H1 (cell line): ENCODE measurements at regions not wholly inside any gene's neighbourhood (a gene's known extent, or its start where the extent isn't known, plus 50 kb on each side); places are given as distances from the start of the nearest gene placed in this dataset.

Experiments used
- CTCF ChIA-PET: fragments of 300-600 bp; sonication (Branson Sonifier 250); formaldehyde crosslinking; loops from one replicate; lab custom pipeline; 2021; ENCODE audit not compliant: partially characterized antibody; lab: Charles Lee
- POLR2A ChIA-PET: fragments of 300-600 bp; sonication (Branson Sonifier 250); formaldehyde crosslinking; loops from one replicate; lab custom pipeline; 2021; ENCODE audit warnings: inconsistent platforms; ENCODE audit not compliant: partially characterized antibody; lab: Charles Lee
- DNase-seq, 2 experiments: peaks; one replicate each; pipeline versions ENCODE4 v3.0.0 to v3.0.0-alpha.2; 2010 to 2022; ENCODE audit warnings: low spot score in 2 of 2, low read depth in 1 of 2, mixed read lengths in 1 of 2
- FAIRE-seq: peaks from 2 replicates; lab custom pipeline; 2011; peaks lifted over from hg19 to GRCh38; lab: Jason Lieb, UNC
- H2AFZ ChIP-seq: 2 replicates; pipeline ENCODE4 v1.8.1; 2012; ENCODE audit warnings: low read length, inconsistent platforms
- H2AK5ac ChIP-seq: 2 replicates; pipeline ENCODE4 v1.6.1; 2013; ENCODE audit warnings: low read depth, low read length
- H2BK120ac ChIP-seq: replicated peaks from 2 replicates; pipeline ENCODE3; 2013; ENCODE audit warnings: low read depth, low read length, inconsistent platforms
- H2BK12ac ChIP-seq: 2 replicates; pipeline ENCODE4 v1.6.1; 2013; ENCODE audit warnings: low read depth, low read length
- H2BK15ac ChIP-seq: 2 replicates; pipeline ENCODE4 v1.6.1; 2013; ENCODE audit warnings: low read length
- H2BK20ac ChIP-seq: 2 replicates; pipeline ENCODE4 v1.6.1; 2013; ENCODE audit warnings: low read length
- H2BK5ac ChIP-seq: 2 replicates; pipeline ENCODE4 v1.6.1; 2013; ENCODE audit warnings: low read depth, low read length
- H3K14ac ChIP-seq: 2 replicates; pipeline ENCODE4 v1.6.1; 2013; ENCODE audit warnings: inconsistent platforms; ENCODE audit not compliant: insufficient read length
- H3K18ac ChIP-seq: 2 replicates; pipeline ENCODE4 v1.6.1; 2013; ENCODE audit warnings: low read length; ENCODE audit errors: extremely low read depth
- H3K23ac ChIP-seq: 2 replicates; pipeline ENCODE4 v1.6.1; 2013; ENCODE audit warnings: inconsistent platforms; ENCODE audit not compliant: insufficient read length
- H3K23me2 ChIP-seq: 2 replicates; pipeline ENCODE4 v1.6.1; 2013; ENCODE audit warnings: low read depth, low read length
- H3K27ac ChIP-seq: 2 replicates; pipeline ENCODE4 v1.6.1; 2011; ENCODE audit warnings: low read depth, low read length, inconsistent platforms
- H3K27me3 ChIP-seq, 4 experiments: replicated peaks in 1 of 4; 1 replicate in 1 of 4; 2 replicates in 3 of 4; pipeline versions ENCODE4 v1.6.1 to v1.8.1; 2011 to 2013; ENCODE audit warnings: low read length in 3 of 4, mild to moderate bottlenecking in 3 of 4, inconsistent platforms in 2 of 4, mixed read lengths in 2 of 4, moderate library complexity in 1 of 4; ENCODE audit not compliant: control insufficient read depth in 3 of 4, insufficient read depth in 3 of 4; ENCODE audit errors: extremely low read depth in 1 of 4
- H3K36me3 ChIP-seq, 4 experiments: 2 replicates each; pipeline versions ENCODE4 v1.6.1 to v1.8.1; 2011 to 2013; ENCODE audit warnings: mild to moderate bottlenecking in 4 of 4, low read length in 3 of 4, moderate library complexity in 2 of 4, control low read depth in 1 of 4, inconsistent platforms in 1 of 4; ENCODE audit not compliant: insufficient read depth in 4 of 4, control insufficient read depth in 2 of 4
- H3K4ac ChIP-seq: replicated peaks from 2 replicates; pipeline ENCODE3; 2013; ENCODE audit warnings: low read length, low read depth, mixed read lengths, inconsistent platforms; ENCODE audit not compliant: insufficient read length
- H3K4me1 ChIP-seq, 4 experiments: replicated peaks in 1 of 4; 1 replicate in 1 of 4; 2 replicates in 3 of 4; pipeline versions ENCODE4 v1.6.1 to v1.8.1; 2011 to 2013; ENCODE audit warnings: low read length in 3 of 4, inconsistent platforms in 2 of 4, mixed read lengths in 1 of 4; ENCODE audit not compliant: insufficient read depth in 4 of 4, control insufficient read depth in 3 of 4
- H3K4me2 ChIP-seq, 2 experiments: 2 replicates each; pipeline versions ENCODE4 v1.6.1 to v1.8.1; 2011 to 2013; ENCODE audit warnings: low read depth in 2 of 2, low read length in 2 of 2, control low read depth in 1 of 2, inconsistent platforms in 1 of 2, mild to moderate bottlenecking in 1 of 2; ENCODE audit not compliant: insufficient read depth in 1 of 2
- H3K4me3 ChIP-seq, 4 experiments: fragments of 200-600, 300-600 bp in 1 of 4; sonication (generic), shearing (Covaris generic), sonication (Bioruptor Twin) in 1 of 4; 2 replicates each; pipeline versions ENCODE4 v1.5.1 to v1.8.1; 2011 to 2016; ENCODE audit warnings: low read length in 4 of 4, low read depth in 3 of 4, control low read depth in 2 of 4, inconsistent platforms in 2 of 4, mild to moderate bottlenecking in 2 of 4, mixed read lengths in 1 of 4, moderate library complexity in 1 of 4; ENCODE audit not compliant: insufficient read depth in 2 of 4; ENCODE audit errors: extremely low read depth in 1 of 4
- H3K56ac ChIP-seq: replicated peaks from 2 replicates; pipeline ENCODE3; 2013; ENCODE audit warnings: low read depth, mild to moderate bottlenecking, mixed read lengths, low read length, inconsistent platforms; ENCODE audit not compliant: insufficient read length
- H3K79me1 ChIP-seq: 2 replicates; pipeline ENCODE4 v1.6.1; 2013; ENCODE audit warnings: low read depth, low read length, control low read depth
- H3K79me2 ChIP-seq, 2 experiments: 2 replicates each; pipeline versions ENCODE4 v1.6.1 to v1.8.1; 2012 to 2013; ENCODE audit warnings: low read length in 2 of 2, mild to moderate bottlenecking in 2 of 2, inconsistent platforms in 1 of 2; ENCODE audit not compliant: insufficient read depth in 2 of 2, control insufficient read depth in 1 of 2
- H3K9ac ChIP-seq, 4 experiments: replicated peaks in 1 of 4; 1 replicate in 1 of 4; 2 replicates in 3 of 4; pipeline versions ENCODE4 v1.6.1 to v1.8.1; 2011 to 2013; ENCODE audit warnings: low read depth in 3 of 4, low read length in 3 of 4, control low read depth in 2 of 4, mild to moderate bottlenecking in 2 of 4, moderate library complexity in 2 of 4, inconsistent platforms in 1 of 4; ENCODE audit errors: extremely low read depth in 1 of 4
- H3K9me3 ChIP-seq, 2 experiments: 2 replicates each; pipeline versions ENCODE4 v1.6.1 to v1.8.1; 2012 to 2013; ENCODE audit warnings: mild to moderate bottlenecking in 2 of 2, moderate library complexity in 2 of 2, control low read depth in 1 of 2, inconsistent platforms in 1 of 2, low read depth in 1 of 2, low read length in 1 of 2, mixed read lengths in 1 of 2; ENCODE audit not compliant: insufficient read depth in 2 of 2
- H4K20me1 ChIP-seq, 2 experiments: replicated peaks in 1 of 2; 2 replicates each; pipeline versions ENCODE3 to v1.8.1; 2011 to 2013; ENCODE audit warnings: inconsistent platforms in 2 of 2, low read length in 2 of 2, mild to moderate bottlenecking in 1 of 2; ENCODE audit not compliant: insufficient read depth in 2 of 2, control insufficient read depth in 1 of 2
- H4K5ac ChIP-seq: 2 replicates; pipeline ENCODE4 v1.6.1; 2013; ENCODE audit warnings: low read length, low read depth, mixed read lengths, inconsistent platforms; ENCODE audit not compliant: insufficient read length
- H4K8ac ChIP-seq: 2 replicates; pipeline ENCODE4 v1.8.0; 2013; ENCODE audit warnings: mild to moderate bottlenecking, moderate library complexity, low read length, inconsistent platforms; ENCODE audit not compliant: insufficient read depth; ENCODE audit errors: extremely low read depth
- H4K91ac ChIP-seq: replicated peaks from 2 replicates; pipeline ENCODE3; 2013; ENCODE audit warnings: low read length, mixed read lengths, inconsistent platforms; ENCODE audit not compliant: insufficient read length
- BACH1 ChIP-seq: IDR thresholded peaks from 2 replicates; pipeline ENCODE4 v1.6.1; 2012; ENCODE audit warnings: low read length, improper control_type of control experiment
- BCL11A ChIP-seq, 2 experiments: IDR thresholded peaks; one replicate each; pipeline ENCODE4 v1.6.1; 2011; ENCODE audit warnings: low read depth in 2 of 2, low read length in 2 of 2, mild to moderate bottlenecking in 2 of 2
- CHD1 ChIP-seq: IDR thresholded peaks from 2 replicates; pipeline ENCODE4 v1.6.1; 2012; ENCODE audit warnings: low read depth, low read length, improper control_type of control experiment
- CTBP2 ChIP-seq: IDR thresholded peaks from 2 replicates; pipeline ENCODE4 v1.7.0; 2011; ENCODE audit warnings: borderline replicate concordance, mild to moderate bottlenecking, moderate library complexity, mixed read lengths, low read length; ENCODE audit not compliant: insufficient read depth, insufficient read length
- MAFK ChIP-seq: IDR thresholded peaks from 2 replicates; pipeline ENCODE4 v1.6.1; 2012; ENCODE audit warnings: low read depth, mild to moderate bottlenecking, improper control_type of control experiment, low read length
- POLR2AphosphoS5 ChIP-seq: IDR thresholded peaks from 2 replicates; pipeline ENCODE4 v1.6.1; 2011; ENCODE audit warnings: low read depth, low read length
- RAD21 ChIP-seq, 2 experiments: IDR thresholded peaks in 1 of 2; conservative IDR thresholded peaks in 1 of 2; 2 replicates each; pipeline ENCODE4 v1.6.1; 2011; ENCODE audit warnings: low read depth in 2 of 2, low read length in 2 of 2, improper control_type of control experiment in 1 of 2, inconsistent platforms in 1 of 2, mild to moderate bottlenecking in 1 of 2, moderate library complexity in 1 of 2
- RNF2 ChIP-seq: fragments of 200-900, 300-1000 bp; sonication (generic); IDR thresholded peaks from 2 replicates; pipeline ENCODE4 v1.7.1; 2016; ENCODE audit warnings: borderline replicate concordance, low read depth, mild to moderate bottlenecking, antibody characterized with exemption, low read length; ENCODE audit not compliant: poor library complexity, severe bottlenecking; ENCODE audit errors: missing control alignments
- RXRA ChIP-seq: IDR thresholded peaks from 2 replicates; pipeline ENCODE4 v1.6.1; 2011; ENCODE audit warnings: low read depth, mild to moderate bottlenecking, low read length, moderate library complexity; ENCODE audit not compliant: insufficient read depth
- SIN3A ChIP-seq, 2 experiments: IDR thresholded peaks in 1 of 2; conservative IDR thresholded peaks in 1 of 2; 2 replicates each; pipeline ENCODE4 v1.6.1; 2011 to 2012; ENCODE audit warnings: low read length in 2 of 2, improper control_type of control experiment in 1 of 2, low read depth in 1 of 2, mild to moderate bottlenecking in 1 of 2
- SIRT6 ChIP-seq: IDR thresholded peaks from one replicate; pipeline ENCODE4 v1.7.1; 2012; ENCODE audit warnings: low read length, inconsistent platforms
- SP1 ChIP-seq: IDR thresholded peaks from 2 replicates; pipeline ENCODE4 v1.6.1; 2011; ENCODE audit warnings: low read depth, low read length
- TAF1 ChIP-seq: IDR thresholded peaks from 2 replicates; pipeline ENCODE4 v1.6.1; 2011; ENCODE audit warnings: mild to moderate bottlenecking, low read depth, low read length
- TBP ChIP-seq: IDR thresholded peaks from 2 replicates; pipeline ENCODE4 v1.6.1; 2011; ENCODE audit warnings: low read depth, low read length, improper control_type of control experiment
- ZNF274 ChIP-seq: IDR thresholded peaks from 2 replicates; pipeline ENCODE4 v1.7.0; 2012; ENCODE audit warnings: low read length, borderline replicate concordance; ENCODE audit errors: extremely low read depth
- WGBS, 2 experiments: shearing (Covaris generic) in 1 of 2; methylation state at CpG; one replicate each; pipeline versions ENCODE4 v1.1.6 to v1.1.7; 2013 to 2015; ENCODE audit warnings: low lambda C conversion rate in 2 of 2, mixed read lengths in 2 of 2, inconsistent platforms in 1 of 2, low coverage in 1 of 2, missing lambda C conversion rate in 1 of 2; ENCODE audit not compliant: insufficient replicate concordance in 2 of 2, insufficient coverage in 1 of 2, insufficient read length in 1 of 2; ENCODE audit errors: extremely low coverage in 1 of 2, missing lambda C conversion rate in 1 of 2; 5-methylcytosine and 5-hydroxymethylcytosine counted together

GRCh38 chr18:47542551-47542950 is 291.1 kb upstream of the SKOR2 start:
- Histone ChIP-seq H3K9ac (no peak overlapping the region), H3K23ac (no peak overlapping the region), H2BK15ac (no peak overlapping the region), H2BK120ac (no peak overlapping the region), H3K27ac (no peak overlapping the region), H4K20me1 (no peaks in the 10 kb centered on the region), H3K4me1 (no peaks in the 10 kb centered on the region), H2BK12ac (no peak overlapping the region), H4K8ac (no peak overlapping the region), H3K9me3 (no peaks in the 10 kb centered on the region), H3K56ac (no peak overlapping the region), H3K79me1 (no peaks in the 10 kb centered on the region), H3K36me3 (no peaks in the 10 kb centered on the region), H3K18ac (no peak overlapping the region), H3K79me2 (no peaks in the 10 kb centered on the region), H3K23me2 (peaks cover under 1% of the 10 kb centered on the region; the same call in 1 of the 2 replicates), H2BK5ac (no peak overlapping the region), H2AK5ac (no peak overlapping the region), H3K4ac (no peak overlapping the region)
- ChIA-PET POLR2A (no interaction called here), CTCF (interaction anchor here (0.9 to 4.6 kb wide), 12 partner anchors 11 to 327 kb away, joined by 3 to 51 read pairs (median 5); no protein-coding TSS in a partner anchor)
- FAIRE-seq = no peak
- TF ChIP-seq TBP = no peak
- TF ChIP-seq RNF2 = no peak
- no peak for TF ChIP-seq SIN3A (conservative IDR thresholded peaks at IDR 0.05 in 1 of 2, IDR thresholded peaks at IDR 0.05 in 1 of 2; ENCODE audit: low read depth in 1 of 2, low read length in 2 of 2)
- no peak for TF ChIP-seq POLR2AphosphoS5
- no peak for TF ChIP-seq RXRA
- no peak for TF ChIP-seq ZNF274
- TF ChIP-seq BACH1 = no peak
- no peak for TF ChIP-seq BCL11A (IDR thresholded peaks at IDR 0.05; ENCODE audit: low read depth in 2 of 2, low read length in 2 of 2)
- TF ChIP-seq SIRT6 = no peak
- TF ChIP-seq TAF1 = no peak
- TF ChIP-seq RAD21 (IDR thresholded peaks at IDR 0.05 in 1 of 2, conservative IDR thresholded peaks at IDR 0.05 in 1 of 2; ENCODE audit: low read depth in 2 of 2, low read length in 2 of 2) = no peak
- TF ChIP-seq SP1 = no peak
- TF ChIP-seq CTBP2 = no peak
- no peak for TF ChIP-seq MAFK
- TF ChIP-seq CHD1 = no peak
- TF ChIP-seq, all 59 proteins: peak for 0
- H4K5ac ChIP-seq = no peak overlapping the region
- 90% methylated on average over 2 of the region's 2 CpGs; no CpG with 5 or more reads in 1 of the 2 experiments for WGBS, 2 experiments
- no peak overlapping the region for H4K91ac ChIP-seq
- no peak overlapping the region for H3K4me2 ChIP-seq
- no peak overlapping the region for H2AFZ ChIP-seq
- H3K4me3 ChIP-seq = no peak overlapping the region
- no peaks in the 10 kb centered on the region; a peak in 1 of 7 replicates for H3K27me3 ChIP-seq
- H2BK20ac ChIP-seq = no peak overlapping the region
- DNase-seq = no peak
- H3K14ac ChIP-seq = no peak overlapping the region
